ENCODE measurements at regions not wholly inside any gene's neighbourhood (a gene's known extent, or its start where the extent isn't known, plus 50 kb on each side); places are given as distances from the start of the nearest gene placed in this dataset.

GRCh38 chr2:134089454-134089853, 164.4 kb upstream of the MGAT5 start:
- TF ChIP-seq CTCF (IDR thresholded peaks at IDR 0.05; ENCODE audit: low read depth, low read length, poor library complexity, severe bottlenecking) (no peak), EZH2phosphoT487 (IDR thresholded peaks at IDR 0.05; ENCODE audit: borderline replicate concordance, low read length) (no peak)

All from DOHH2 (cell line).